GM12801 (cell line): ENCODE measurements at regions not wholly inside any gene's neighbourhood (a gene's known extent, or its start where the extent isn't known, plus 50 kb on each side); places are given as distances from the start of the nearest gene placed in this dataset.

Experiments used
- TF ChIP-seq, protein P1 (sequence below): IDR thresholded peaks from one replicate; pipeline ENCODE4 v1.5.1; 2011; ENCODE audit warnings: control low read depth; ENCODE audit not compliant: insufficient read length; ENCODE audit errors: extremely low read depth

DNA sequence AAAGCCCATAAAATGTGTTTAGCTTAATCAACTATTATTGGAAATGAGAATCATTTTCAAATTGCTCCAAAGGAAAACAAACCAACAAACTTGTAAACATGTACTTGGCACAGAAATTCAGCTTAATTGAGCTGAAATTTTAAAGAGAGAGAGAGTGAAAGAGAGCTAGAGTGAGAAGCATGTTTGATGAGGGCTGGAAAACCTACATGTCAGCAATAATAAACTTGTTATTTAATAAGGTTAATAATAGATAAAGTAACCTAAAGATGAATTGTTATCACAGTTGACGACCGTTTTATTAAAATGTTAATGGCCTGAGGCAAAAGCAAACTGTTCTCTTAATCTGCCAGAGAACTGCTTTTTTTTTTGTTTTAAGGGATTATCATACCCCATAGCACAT lies 496.1 kb downstream of the RNF144B start:
- TF ChIP-seq, protein P1, sequence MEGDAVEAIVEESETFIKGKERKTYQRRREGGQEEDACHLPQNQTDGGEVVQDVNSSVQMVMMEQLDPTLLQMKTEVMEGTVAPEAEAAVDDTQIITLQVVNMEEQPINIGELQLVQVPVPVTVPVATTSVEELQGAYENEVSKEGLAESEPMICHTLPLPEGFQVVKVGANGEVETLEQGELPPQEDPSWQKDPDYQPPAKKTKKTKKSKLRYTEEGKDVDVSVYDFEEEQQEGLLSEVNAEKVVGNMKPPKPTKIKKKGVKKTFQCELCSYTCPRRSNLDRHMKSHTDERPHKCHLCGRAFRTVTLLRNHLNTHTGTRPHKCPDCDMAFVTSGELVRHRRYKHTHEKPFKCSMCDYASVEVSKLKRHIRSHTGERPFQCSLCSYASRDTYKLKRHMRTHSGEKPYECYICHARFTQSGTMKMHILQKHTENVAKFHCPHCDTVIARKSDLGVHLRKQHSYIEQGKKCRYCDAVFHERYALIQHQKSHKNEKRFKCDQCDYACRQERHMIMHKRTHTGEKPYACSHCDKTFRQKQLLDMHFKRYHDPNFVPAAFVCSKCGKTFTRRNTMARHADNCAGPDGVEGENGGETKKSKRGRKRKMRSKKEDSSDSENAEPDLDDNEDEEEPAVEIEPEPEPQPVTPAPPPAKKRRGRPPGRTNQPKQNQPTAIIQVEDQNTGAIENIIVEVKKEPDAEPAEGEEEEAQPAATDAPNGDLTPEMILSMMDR, result no peak

DNA sequence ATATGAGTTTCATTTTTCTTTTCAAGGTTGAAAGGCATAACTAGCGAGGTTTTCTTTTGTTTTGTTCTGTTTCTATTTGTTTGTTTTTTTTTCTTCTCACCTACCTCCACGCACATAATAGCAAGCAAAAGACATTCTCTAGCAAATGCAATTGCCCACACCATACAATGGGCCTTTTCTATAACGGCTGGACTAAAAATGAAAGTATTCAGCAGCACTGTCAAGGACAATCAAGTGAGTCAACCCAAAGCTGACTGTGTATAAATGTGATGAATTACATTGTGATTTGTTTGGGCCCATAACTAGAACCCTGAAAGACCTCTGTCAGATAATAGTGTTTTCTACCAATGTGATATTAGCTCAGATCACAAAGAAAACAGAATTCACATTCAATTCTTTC lies 496.7 kb downstream of the RNF144B start:
- TF ChIP-seq, protein P1, result no peak

DNA sequence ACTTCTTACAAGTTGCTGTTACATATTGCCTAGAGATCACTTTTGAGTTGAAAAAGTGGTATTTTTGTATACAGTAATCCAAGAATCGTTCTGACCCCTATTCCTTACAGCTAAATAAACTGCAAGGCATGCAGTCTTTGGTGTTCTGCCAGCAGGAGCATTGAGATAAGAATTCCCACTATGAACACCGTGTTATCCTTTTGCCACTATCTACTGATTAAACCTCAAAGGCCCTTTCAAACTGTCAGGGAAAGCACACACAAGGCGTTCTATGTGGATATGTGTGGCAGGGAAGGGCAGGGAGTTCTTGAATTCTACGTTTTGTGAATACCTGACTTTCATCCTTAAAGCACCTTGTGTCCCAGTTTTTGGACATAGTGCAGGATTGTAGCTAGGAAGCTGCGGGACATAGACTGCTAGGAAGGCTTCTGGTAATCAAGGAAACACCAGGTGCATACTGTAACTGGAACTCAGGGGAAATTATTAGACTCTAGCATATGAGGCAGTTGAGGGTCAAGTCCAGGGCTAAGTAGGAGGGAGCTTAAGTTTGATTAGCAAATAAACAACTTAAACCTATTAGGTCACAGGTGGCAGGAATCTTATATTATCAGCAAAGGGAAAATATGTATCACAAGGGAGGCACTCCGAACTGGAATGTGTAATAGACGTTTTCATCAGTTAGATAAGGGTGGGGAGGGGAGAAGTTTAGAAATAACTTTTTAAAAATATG lies 506.6 kb downstream of the RNF144B start:
- TF ChIP-seq, protein P1, result no peak

DNA sequence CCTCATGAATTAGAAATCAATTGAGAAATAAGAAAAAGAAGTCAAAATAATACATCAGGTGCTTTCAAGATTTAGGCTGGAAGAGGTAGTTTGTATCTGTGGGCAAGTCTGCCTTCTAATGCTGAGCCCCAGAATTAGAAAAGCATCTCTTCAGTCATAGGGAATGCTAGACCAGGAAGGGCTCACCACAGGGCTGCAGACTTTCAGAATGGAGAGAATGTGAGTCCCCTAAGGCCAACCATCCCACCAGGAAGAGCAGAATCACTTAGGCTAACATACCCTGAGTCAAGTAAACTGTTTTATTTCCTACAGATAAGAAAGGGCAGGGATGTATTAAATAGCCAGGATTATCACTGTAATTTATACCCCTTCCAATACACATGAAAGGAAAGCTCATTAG lies 510.2 kb downstream of the RNF144B start:
- TF ChIP-seq, protein P1, result no peak

DNA sequence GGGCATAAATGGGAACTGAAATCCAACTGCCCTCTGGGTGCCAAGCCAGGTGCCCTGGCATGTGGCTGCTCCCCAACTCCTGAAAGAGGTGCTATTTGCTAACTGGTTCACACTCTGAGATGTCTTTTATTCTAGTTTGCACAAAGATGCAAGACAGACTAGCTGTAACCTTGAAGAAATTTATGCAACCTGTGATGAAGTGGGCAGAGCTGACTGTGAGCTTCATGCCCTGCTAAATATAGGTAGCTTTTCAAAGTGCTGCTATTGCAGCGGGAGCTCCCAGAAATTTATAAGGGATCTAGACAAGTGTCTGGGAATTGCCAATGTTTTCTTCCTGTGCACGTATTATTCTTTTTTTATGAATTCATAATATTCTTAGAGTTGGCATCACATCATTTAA lies 517.5 kb downstream of the RNF144B start:
- TF ChIP-seq, protein P1, result no peak

DNA sequence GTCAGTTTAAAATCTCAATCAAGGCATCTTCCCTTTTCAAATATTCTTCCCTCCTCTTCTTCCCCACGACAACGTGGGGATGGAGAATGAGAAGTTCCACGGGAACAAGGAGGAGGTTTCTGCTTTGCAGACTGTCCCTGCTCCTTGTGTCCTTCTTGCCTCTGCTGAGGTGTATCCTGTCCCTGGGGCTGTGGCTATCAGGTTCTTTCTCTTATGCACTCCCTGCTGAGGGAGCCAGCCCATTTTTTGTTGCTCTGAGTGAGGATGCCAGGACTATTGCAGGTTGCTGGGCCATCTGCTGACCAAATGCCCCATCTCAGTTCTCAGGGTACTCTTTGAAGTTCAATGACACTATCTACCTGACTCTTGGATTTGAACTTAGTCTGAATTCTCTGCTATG lies 533.6 kb downstream of the RNF144B start:
- TF ChIP-seq, protein P1, result no peak

DNA sequence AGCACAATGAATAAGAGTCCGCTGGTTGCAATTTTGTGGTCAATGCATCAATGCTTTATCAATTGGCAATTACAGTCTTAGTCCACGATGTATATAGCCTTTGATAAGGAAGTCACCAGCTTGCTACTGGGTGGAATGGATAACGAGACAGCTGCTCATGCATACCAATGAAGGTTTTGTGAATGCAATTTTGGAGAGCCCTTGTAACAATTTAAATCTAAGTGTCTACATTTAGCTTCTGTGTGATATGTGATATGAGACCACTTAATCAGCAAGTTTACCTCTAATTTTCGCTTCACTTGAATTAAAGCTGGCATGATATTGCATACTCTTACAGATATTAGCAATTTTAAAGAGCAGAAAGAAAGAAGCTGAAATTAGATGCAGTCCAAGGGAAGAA lies 543.9 kb downstream of the RNF144B start:
- TF ChIP-seq, protein P1, result no peak
